HEK293T (cell line): ENCODE measurements at regions not wholly inside any gene's neighbourhood (a gene's known extent, or its start where the extent isn't known, plus 50 kb on each side); places are given as distances from the start of the nearest gene placed in this dataset.

Experiments
- BHLHE40 ChIP-seq: fragments of 450-650 bp; IDR thresholded peaks from 2 replicates; pipeline ENCODE4 v1.6.1; 2016; ENCODE audit warnings: mild to moderate bottlenecking, moderate library complexity, borderline replicate concordance
- FOXA1 ChIP-seq: fragments of 450-650 bp; IDR thresholded peaks from 2 replicates; pipeline ENCODE4 v1.6.1; 2016; ENCODE audit warnings: mild to moderate bottlenecking
- FOXK2 ChIP-seq: fragments of 450-650 bp; IDR thresholded peaks from 2 replicates; pipeline ENCODE4 v1.6.1; 2016; ENCODE audit warnings: mild to moderate bottlenecking
- FOXM1 ChIP-seq: fragments of 450-650 bp; IDR thresholded peaks from 2 replicates; pipeline ENCODE4 v1.6.1; 2017; ENCODE audit warnings: mild to moderate bottlenecking, borderline replicate concordance
- L3MBTL2 ChIP-seq: fragments of 450-650 bp; conservative IDR thresholded peaks from 2 replicates; pipeline ENCODE4 v1.6.1; 2016; ENCODE audit warnings: mild to moderate bottlenecking
- SP1 ChIP-seq: fragments of 450-650 bp; IDR thresholded peaks from 2 replicates; pipeline ENCODE4 v1.6.1; 2017
- SUZ12 ChIP-seq: fragments of 450-650 bp; IDR thresholded peaks from 2 replicates; pipeline ENCODE4 v1.6.1; 2016; ENCODE audit warnings: mild to moderate bottlenecking
- ZNF384 ChIP-seq: fragments of 450-650 bp; IDR thresholded peaks from 2 replicates; pipeline ENCODE4 v1.6.1; 2016
- TF ChIP-seq, protein P1 (sequence below): fragments of 450-650 bp; IDR thresholded peaks from 2 replicates; pipeline ENCODE4 v1.6.1; 2016

DNA sequence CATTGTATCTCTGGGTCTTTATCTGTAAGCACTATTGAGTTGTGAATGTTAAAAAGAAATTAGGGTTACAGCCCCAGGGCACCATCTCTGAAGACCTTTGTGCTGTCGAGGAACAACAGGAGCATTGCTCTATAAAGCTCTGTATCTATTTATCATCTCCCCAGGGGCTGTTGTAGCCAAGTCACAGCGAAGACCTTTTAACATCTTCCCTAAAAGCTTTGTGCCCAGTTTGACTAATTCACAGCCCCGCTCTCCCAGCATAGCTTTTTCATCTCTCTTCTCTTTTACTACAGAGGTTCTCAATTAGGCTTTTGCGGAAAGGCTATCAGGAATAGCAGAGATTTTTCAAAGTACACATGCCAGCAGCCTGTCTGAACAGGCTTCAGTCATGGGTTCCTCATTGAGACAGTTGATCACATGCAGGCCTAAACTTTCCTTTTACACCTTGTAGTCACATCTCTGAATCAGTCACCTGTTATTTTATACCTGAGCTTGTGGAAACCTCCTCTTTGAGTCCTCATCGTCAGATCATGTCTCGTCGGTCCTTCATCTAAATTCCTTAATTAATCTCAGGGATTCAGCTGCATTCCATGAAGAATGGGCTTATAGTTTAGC is 140.5 kb downstream of the NPR3 start:
- TF ChIP-seq SUZ12: no peak
- TF ChIP-seq FOXM1: no peak
- no peak for TF ChIP-seq FOXK2
- TF ChIP-seq, protein P1, sequence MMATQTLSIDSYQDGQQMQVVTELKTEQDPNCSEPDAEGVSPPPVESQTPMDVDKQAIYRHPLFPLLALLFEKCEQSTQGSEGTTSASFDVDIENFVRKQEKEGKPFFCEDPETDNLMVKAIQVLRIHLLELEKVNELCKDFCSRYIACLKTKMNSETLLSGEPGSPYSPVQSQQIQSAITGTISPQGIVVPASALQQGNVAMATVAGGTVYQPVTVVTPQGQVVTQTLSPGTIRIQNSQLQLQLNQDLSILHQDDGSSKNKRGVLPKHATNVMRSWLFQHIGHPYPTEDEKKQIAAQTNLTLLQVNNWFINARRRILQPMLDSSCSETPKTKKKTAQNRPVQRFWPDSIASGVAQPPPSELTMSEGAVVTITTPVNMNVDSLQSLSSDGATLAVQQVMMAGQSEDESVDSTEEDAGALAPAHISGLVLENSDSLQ: no peak
- TF ChIP-seq SP1: no peak
- no peak for TF ChIP-seq FOXA1
- no peak for TF ChIP-seq BHLHE40
- TF ChIP-seq L3MBTL2: no peak
- TF ChIP-seq ZNF384: no peak
